ENCODE measurements at regions not wholly inside any gene's neighbourhood (a gene's known extent, or its start where the extent isn't known, plus 50 kb on each side); places are given as distances from the start of the nearest gene placed in this dataset.

DNA sequence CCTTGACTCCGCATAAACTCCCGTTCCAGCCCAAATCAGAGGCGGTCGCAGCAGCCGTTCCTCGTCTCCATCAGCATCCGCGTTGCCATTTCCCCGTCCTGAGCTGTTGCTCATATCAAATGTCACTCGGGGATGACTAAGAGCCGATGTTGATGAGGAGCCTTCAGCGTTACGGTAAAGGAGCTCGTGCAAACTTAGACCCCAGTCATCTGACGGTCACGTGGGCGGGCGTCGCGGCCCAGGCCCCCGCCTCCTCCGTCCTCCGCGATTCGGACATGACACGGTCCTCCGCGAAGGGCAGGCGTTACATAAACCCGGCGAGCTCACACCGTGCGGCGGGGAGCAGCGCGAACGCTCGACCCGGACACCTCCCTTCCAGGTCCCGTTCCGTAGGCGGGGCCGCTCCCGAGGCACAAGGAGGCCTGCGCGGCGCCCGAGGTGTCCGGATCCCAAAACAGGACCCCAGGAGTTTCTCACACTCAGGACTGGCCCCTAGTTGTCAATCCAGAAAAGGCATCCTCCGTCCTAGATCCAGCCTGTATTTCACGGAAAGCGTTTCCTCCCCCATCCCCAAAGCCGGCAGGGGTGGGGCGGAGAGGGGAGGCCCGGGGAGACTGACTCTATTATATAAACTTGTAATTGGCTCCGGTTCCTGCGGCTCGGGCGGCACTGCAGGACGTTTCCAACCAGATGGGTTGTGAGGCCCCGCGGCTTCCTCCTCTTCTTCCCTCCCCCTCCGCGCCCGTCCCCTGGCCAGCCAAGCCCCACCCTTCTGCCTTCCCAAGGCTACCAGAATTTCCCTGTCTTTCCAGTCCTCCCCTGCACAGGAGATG lies 100.0 kb upstream of the IGF1R start:
- TF ChIP-seq SP1 (IDR thresholded peaks at IDR 0.05; ENCODE audit: low read depth) (no peak), FOSL1 (IDR thresholded peaks at IDR 0.05; ENCODE audit: low read depth) (no peak), CBX3 (IDR thresholded peaks at IDR 0.05; ENCODE audit: low read depth) (no peak), ZFX (IDR thresholded peaks at IDR 0.05) (no peak), YY1 (IDR thresholded peaks at IDR 0.05; ENCODE audit: extremely low read depth, insufficient replicate concordance, low read depth, low read length) (no peak)
- TF ChIP-seq, protein P1, sequence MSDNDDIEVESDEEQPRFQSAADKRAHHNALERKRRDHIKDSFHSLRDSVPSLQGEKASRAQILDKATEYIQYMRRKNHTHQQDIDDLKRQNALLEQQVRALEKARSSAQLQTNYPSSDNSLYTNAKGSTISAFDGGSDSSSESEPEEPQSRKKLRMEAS (IDR thresholded peaks at IDR 0.05): no peak
- no peaks in the 10 kb centered on the region for H3K9me2 ChIP-seq (ENCODE audit: insufficient read depth)
- no peaks in the 10 kb centered on the region for H3K9me3 ChIP-seq (ENCODE audit: control insufficient read depth in 1 of 2, insufficient read depth in 1 of 2, low read depth in 1 of 2, low read length in 2 of 2)
- no TSS peak for BruUV-seq (replicated peaks)
- ChIA-PET RAD21 (ENCODE audit: low non-redundant PET in 1 of 2, low total read pairs in 2 of 2, uncharacterized antibody in 2 of 2, unreplicated experiment in 2 of 2) (no interaction called here), POLR2A (no interaction called here), CTCF (no interaction called here)
- ATAC-seq (no peak), DNase-seq (ENCODE audit: low read depth, low spot score) (no peak)
- no peak overlapping the region for H3K27ac ChIP-seq (ENCODE audit: low read depth, low read length)
- no peaks in the 10 kb centered on the region; a peak in 1 of 4 replicates for H3K36me3 ChIP-seq (ENCODE audit: control insufficient read depth in 1 of 2, insufficient read depth in 2 of 2, low read length in 2 of 2)
- peaks cover 2% of the 10 kb centered on the region for H3K27me3 ChIP-seq (ENCODE audit: insufficient read depth, low read length)
- H3K4me3 ChIP-seq (replicated peaks in 1 of 2; ENCODE audit: low read depth in 1 of 2, low read length in 2 of 2): no peak overlapping the region
- no peaks in the 10 kb centered on the region for H3K4me1 ChIP-seq (ENCODE audit: control insufficient read depth in 1 of 2, insufficient read depth in 2 of 2, low read length in 2 of 2)
- no peak overlapping the region for H3K9ac ChIP-seq (ENCODE audit: low read length)
- intact Hi-C loops (cut with micrococcal nuclease): no loop called here
- H2AFZ ChIP-seq (ENCODE audit: low read depth, low read length, poor library complexity, severe bottlenecking): no peak overlapping the region
- no peaks in the 10 kb centered on the region for H3K79me2 ChIP-seq (ENCODE audit: insufficient read depth, low read length)
- no peak overlapping the region for H3K4me2 ChIP-seq (ENCODE audit: low read length)
- H4K20me1 ChIP-seq (ENCODE audit: insufficient read depth): no peaks in the 10 kb centered on the region

GRCh38 chr15:98549003-98549402 lies 99.3 kb upstream of the IGF1R start:
- no peaks in the 10 kb centered on the region; the same call in 1 of the 2 replicates for H3K27me3 ChIP-seq (ENCODE audit: insufficient read depth, low read length)
- TF ChIP-seq JUND (IDR thresholded peaks at IDR 0.05): no peak
- TF ChIP-seq POLR2A (IDR thresholded peaks at IDR 0.05; ENCODE audit: borderline replicate concordance, extremely low read depth, insufficient read depth, insufficient read length): no peak
- TF ChIP-seq EGR1 (IDR thresholded peaks at IDR 0.05; ENCODE audit: low read depth): no peak
- TF ChIP-seq ZNF274 (IDR thresholded peaks at IDR 0.05; ENCODE audit: low read depth, low read length): no peak
- TF ChIP-seq, protein P2, sequence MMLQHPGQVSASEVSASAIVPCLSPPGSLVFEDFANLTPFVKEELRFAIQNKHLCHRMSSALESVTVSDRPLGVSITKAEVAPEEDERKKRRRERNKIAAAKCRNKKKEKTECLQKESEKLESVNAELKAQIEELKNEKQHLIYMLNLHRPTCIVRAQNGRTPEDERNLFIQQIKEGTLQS (IDR thresholded peaks at IDR 0.05): no peak
- no peak for TF ChIP-seq YY1 (IDR thresholded peaks at IDR 0.05; ENCODE audit: extremely low read depth, insufficient replicate concordance, low read depth, low read length)
- TF ChIP-seq TCF7L2 (IDR thresholded peaks at IDR 0.05; ENCODE audit: borderline replicate concordance, extremely low read depth, insufficient read depth, insufficient read length): no peak
- TF ChIP-seq, protein P3, sequence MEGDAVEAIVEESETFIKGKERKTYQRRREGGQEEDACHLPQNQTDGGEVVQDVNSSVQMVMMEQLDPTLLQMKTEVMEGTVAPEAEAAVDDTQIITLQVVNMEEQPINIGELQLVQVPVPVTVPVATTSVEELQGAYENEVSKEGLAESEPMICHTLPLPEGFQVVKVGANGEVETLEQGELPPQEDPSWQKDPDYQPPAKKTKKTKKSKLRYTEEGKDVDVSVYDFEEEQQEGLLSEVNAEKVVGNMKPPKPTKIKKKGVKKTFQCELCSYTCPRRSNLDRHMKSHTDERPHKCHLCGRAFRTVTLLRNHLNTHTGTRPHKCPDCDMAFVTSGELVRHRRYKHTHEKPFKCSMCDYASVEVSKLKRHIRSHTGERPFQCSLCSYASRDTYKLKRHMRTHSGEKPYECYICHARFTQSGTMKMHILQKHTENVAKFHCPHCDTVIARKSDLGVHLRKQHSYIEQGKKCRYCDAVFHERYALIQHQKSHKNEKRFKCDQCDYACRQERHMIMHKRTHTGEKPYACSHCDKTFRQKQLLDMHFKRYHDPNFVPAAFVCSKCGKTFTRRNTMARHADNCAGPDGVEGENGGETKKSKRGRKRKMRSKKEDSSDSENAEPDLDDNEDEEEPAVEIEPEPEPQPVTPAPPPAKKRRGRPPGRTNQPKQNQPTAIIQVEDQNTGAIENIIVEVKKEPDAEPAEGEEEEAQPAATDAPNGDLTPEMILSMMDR (IDR thresholded peaks at IDR 0.05 in 2 of 3, conservative IDR thresholded peaks at IDR 0.05 in 1 of 3; ENCODE audit: borderline replicate concordance in 1 of 3, insufficient read depth in 1 of 3, low read depth in 2 of 3, low read length in 2 of 3): no peak
- no peak for TF ChIP-seq CBX3 (IDR thresholded peaks at IDR 0.05; ENCODE audit: low read depth)
- no peak for TF ChIP-seq SRF (IDR thresholded peaks at IDR 0.05; ENCODE audit: low read depth)
- TF ChIP-seq FOSL1 (IDR thresholded peaks at IDR 0.05; ENCODE audit: low read depth): no peak
- TF ChIP-seq POLR2AphosphoS5 (IDR thresholded peaks at IDR 0.05; ENCODE audit: low read depth, low read length): no peak
- no peak for TF ChIP-seq EZH2 (IDR thresholded peaks at IDR 0.05)
- TF ChIP-seq SIN3A (IDR thresholded peaks at IDR 0.05; ENCODE audit: low read depth): no peak
- no peak for TF ChIP-seq RAD21 (IDR thresholded peaks at IDR 0.05; ENCODE audit: low read depth)

More at GRCh38 chr15:98549003-98549402, 99.3 kb upstream of the IGF1R start:
- no peak overlapping the region for H2AFZ ChIP-seq (ENCODE audit: low read depth, low read length, poor library complexity, severe bottlenecking)
- no peaks in the 10 kb centered on the region for H3K79me2 ChIP-seq (ENCODE audit: insufficient read depth, low read length)
- ChIA-PET CTCF (no interaction called here), RAD21 (ENCODE audit: low non-redundant PET in 1 of 2, low total read pairs in 2 of 2, uncharacterized antibody in 2 of 2, unreplicated experiment in 2 of 2) (no interaction called here), POLR2A (no interaction called here)
- ATAC-seq (no peak), DNase-seq (ENCODE audit: low read depth, low spot score) (no peak)
- no peak overlapping the region for H3K27ac ChIP-seq (ENCODE audit: low read depth, low read length)
- H3K4me3 ChIP-seq (replicated peaks in 1 of 2; ENCODE audit: low read depth in 1 of 2, low read length in 2 of 2): no peak overlapping the region
- H3K9me2 ChIP-seq (ENCODE audit: insufficient read depth): no peaks in the 10 kb centered on the region
- H4K20me1 ChIP-seq (ENCODE audit: insufficient read depth): no peaks in the 10 kb centered on the region
- BruUV-seq (replicated peaks): no TSS peak
- no peak overlapping the region for H3K4me2 ChIP-seq (ENCODE audit: low read length)
- no peaks in the 10 kb centered on the region; a peak in 1 of 4 replicates for H3K36me3 ChIP-seq (ENCODE audit: control insufficient read depth in 1 of 2, insufficient read depth in 2 of 2, low read length in 2 of 2)
- no peak overlapping the region for H3K9ac ChIP-seq (ENCODE audit: low read length)
- no peaks in the 10 kb centered on the region for H3K4me1 ChIP-seq (ENCODE audit: control insufficient read depth in 1 of 2, insufficient read depth in 2 of 2, low read length in 2 of 2)
- H3K9me3 ChIP-seq (ENCODE audit: control insufficient read depth in 1 of 2, insufficient read depth in 1 of 2, low read depth in 1 of 2, low read length in 2 of 2): no peaks in the 10 kb centered on the region
- intact Hi-C loops (cut with micrococcal nuclease): no loop called here
